ENCODE measurements at regions not wholly inside any gene's neighbourhood (a gene's known extent, or its start where the extent isn't known, plus 50 kb on each side); places are given as distances from the start of the nearest gene placed in this dataset.

- no peak for TF ChIP-seq POLR2AphosphoS5 (IDR thresholded peaks at IDR 0.05)
- TF ChIP-seq, protein P1, sequence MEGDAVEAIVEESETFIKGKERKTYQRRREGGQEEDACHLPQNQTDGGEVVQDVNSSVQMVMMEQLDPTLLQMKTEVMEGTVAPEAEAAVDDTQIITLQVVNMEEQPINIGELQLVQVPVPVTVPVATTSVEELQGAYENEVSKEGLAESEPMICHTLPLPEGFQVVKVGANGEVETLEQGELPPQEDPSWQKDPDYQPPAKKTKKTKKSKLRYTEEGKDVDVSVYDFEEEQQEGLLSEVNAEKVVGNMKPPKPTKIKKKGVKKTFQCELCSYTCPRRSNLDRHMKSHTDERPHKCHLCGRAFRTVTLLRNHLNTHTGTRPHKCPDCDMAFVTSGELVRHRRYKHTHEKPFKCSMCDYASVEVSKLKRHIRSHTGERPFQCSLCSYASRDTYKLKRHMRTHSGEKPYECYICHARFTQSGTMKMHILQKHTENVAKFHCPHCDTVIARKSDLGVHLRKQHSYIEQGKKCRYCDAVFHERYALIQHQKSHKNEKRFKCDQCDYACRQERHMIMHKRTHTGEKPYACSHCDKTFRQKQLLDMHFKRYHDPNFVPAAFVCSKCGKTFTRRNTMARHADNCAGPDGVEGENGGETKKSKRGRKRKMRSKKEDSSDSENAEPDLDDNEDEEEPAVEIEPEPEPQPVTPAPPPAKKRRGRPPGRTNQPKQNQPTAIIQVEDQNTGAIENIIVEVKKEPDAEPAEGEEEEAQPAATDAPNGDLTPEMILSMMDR (IDR thresholded peaks at IDR 0.05) = no peak
- TF ChIP-seq EP300 (IDR thresholded peaks at IDR 0.05) = no peak
- no peak for TF ChIP-seq POLR2A (IDR thresholded peaks at IDR 0.05)
- Histone ChIP-seq H3K4me1 (no peaks in the 10 kb centered on the region), H3K27ac (no peak overlapping the region)
These were observed 132.3 kb upstream of the BMPER start for GRCh38 chr7:33773053-33773452.

DNA sequence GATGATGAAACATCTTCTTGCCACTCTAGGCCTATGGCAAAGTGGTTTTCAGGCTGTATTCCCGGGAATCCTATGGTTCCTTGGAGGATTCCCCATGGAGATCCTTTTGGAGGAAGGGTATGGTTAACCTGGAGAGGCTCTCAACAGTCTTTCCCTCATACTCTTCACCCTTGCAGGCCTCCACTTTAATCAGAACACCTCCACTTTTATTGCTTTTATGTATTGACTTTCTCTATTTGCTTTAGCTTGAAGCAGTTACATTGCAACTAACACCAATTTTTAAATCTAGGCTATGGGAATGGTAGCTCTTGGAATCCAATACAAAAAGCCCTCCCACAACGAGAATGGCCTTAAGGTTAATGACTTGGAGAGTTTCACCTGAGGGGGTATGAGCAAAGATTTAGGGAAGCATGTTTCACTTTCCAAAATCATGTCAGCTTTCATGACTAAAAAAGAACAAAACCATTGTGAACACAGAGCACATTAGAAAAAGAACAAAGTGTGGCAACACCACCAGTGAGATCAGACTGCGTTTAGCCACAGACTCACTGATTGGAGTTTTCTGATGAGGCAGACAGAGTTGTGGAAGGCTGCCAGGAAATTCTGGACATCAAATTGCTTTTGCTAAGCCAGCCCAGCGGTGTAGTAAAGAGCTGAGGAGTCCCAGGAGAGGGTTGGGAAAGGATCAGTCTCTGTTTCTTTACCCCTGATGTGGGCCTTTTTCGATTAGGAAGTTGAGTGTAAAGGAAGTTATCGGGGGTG lies 130.4 kb upstream of the BMPER start:
- no peaks in the 10 kb centered on the region for H3K36me3 ChIP-seq
- no peaks in the 10 kb centered on the region for H3K27me3 ChIP-seq
- TF ChIP-seq EP300 (IDR thresholded peaks at IDR 0.05) (no peak), POLR2A (IDR thresholded peaks at IDR 0.05) (no peak), POLR2AphosphoS5 (IDR thresholded peaks at IDR 0.05) (no peak)
- TF ChIP-seq, protein P1 (IDR thresholded peaks at IDR 0.05) = no peak
- H3K4me1 ChIP-seq = no peaks in the 10 kb centered on the region
- no peak overlapping the region for H3K27ac ChIP-seq
- DNase-seq (ENCODE audit: low spot score in 2 of 2) = no peak
- no peak overlapping the region for H3K4me3 ChIP-seq
- H3K9me3 ChIP-seq = no peaks in the 10 kb centered on the region
- 55% methylated on average over 6 of the region's 6 CpGs for WGBS

More at GRCh38 chr7:33773053-33773452, 132.3 kb upstream of the BMPER start:
- no peaks in the 10 kb centered on the region for H3K9me3 ChIP-seq
- no peaks in the 10 kb centered on the region for H3K36me3 ChIP-seq
- H3K27me3 ChIP-seq = no peaks in the 10 kb centered on the region
- no peak overlapping the region for H3K4me3 ChIP-seq
- DNase-seq (ENCODE audit: low spot score in 2 of 2) = no peak

DNA sequence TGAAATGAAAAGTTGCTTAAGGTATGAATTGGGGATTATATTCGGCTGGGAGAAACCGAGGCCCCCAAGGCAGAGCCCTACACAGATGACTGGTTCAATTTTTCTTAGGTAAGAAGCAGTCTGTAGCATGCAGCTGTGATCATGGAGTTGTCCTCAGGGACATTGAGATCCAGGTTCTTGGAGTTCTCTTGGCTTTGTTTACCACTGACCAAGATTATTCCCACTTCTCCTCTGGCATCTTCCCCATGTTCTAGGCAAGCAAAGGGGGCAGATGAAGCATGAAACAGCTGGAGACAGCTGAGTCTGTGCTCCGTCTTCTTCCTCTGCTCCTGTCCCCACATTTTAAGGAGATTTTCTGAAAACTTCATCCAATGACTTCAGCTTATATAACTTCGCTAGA lies 129.5 kb upstream of the BMPER start:
- Histone ChIP-seq H3K9me3 (no peaks in the 10 kb centered on the region), H3K27ac (no peak overlapping the region), H3K4me3 (no peak overlapping the region), H3K4me1 (no peaks in the 10 kb centered on the region), H3K27me3 (no peaks in the 10 kb centered on the region), H3K36me3 (no peaks in the 10 kb centered on the region)
- 81% methylated on average over 4 of the region's 4 CpGs for WGBS
- TF ChIP-seq, protein P1 (IDR thresholded peaks at IDR 0.05) = no peak
- no peak for TF ChIP-seq POLR2A (IDR thresholded peaks at IDR 0.05)
- TF ChIP-seq EP300 (IDR thresholded peaks at IDR 0.05) = no peak
- TF ChIP-seq POLR2AphosphoS5 (IDR thresholded peaks at IDR 0.05) = no peak
- no peak for DNase-seq (ENCODE audit: low spot score in 2 of 2)

- no peak for DNase-seq (ENCODE audit: low spot score in 2 of 2)
- H3K27ac ChIP-seq = no peak overlapping the region
- H3K4me3 ChIP-seq = no peak overlapping the region
- no peak for TF ChIP-seq EP300 (IDR thresholded peaks at IDR 0.05)
- no peak for TF ChIP-seq POLR2A (IDR thresholded peaks at IDR 0.05)
- TF ChIP-seq, protein P1 (IDR thresholded peaks at IDR 0.05) = no peak
- no peak for TF ChIP-seq POLR2AphosphoS5 (IDR thresholded peaks at IDR 0.05)
- no peaks in the 10 kb centered on the region for H3K36me3 ChIP-seq
- no peaks in the 10 kb centered on the region for H3K27me3 ChIP-seq
- no peaks in the 10 kb centered on the region for H3K9me3 ChIP-seq
- 78% methylated on average over 3 of the region's 3 CpGs for WGBS
- H3K4me1 ChIP-seq = peaks cover 3% of the 10 kb centered on the region
These were observed 128.6 kb upstream of the BMPER start for GRCh38 chr7:33776788-33777187.

- TF ChIP-seq EP300 (IDR thresholded peaks at IDR 0.05) = no peak
- no peak for TF ChIP-seq POLR2A (IDR thresholded peaks at IDR 0.05)
- TF ChIP-seq, protein P1 (IDR thresholded peaks at IDR 0.05) = no peak
- no peak for TF ChIP-seq POLR2AphosphoS5 (IDR thresholded peaks at IDR 0.05)
- Histone ChIP-seq H3K4me3 (no peak overlapping the region), H3K4me1 (peaks cover 3% of the 10 kb centered on the region), H3K36me3 (no peaks in the 10 kb centered on the region), H3K27ac (no peak overlapping the region), H3K27me3 (no peaks in the 10 kb centered on the region), H3K9me3 (no peaks in the 10 kb centered on the region)
- WGBS = 93% methylated on average over 2 of the region's 2 CpGs
- DNase-seq (ENCODE audit: low spot score in 2 of 2) = no peak
These were observed 127.1 kb upstream of the BMPER start for GRCh38 chr7:33778195-33778594.

All from suprapubic skin (tissue), 4 donors.